Ishikawa (cell line): ENCODE measurements at regions not wholly inside any gene's neighbourhood (a gene's known extent, or its start where the extent isn't known, plus 50 kb on each side); places are given as distances from the start of the nearest gene placed in this dataset.
A peak's percentile ranks its signal among the peaks of the same experiment; 100 is the strongest.

ENCODE experiments used
- CEBPB ChIP-seq: IDR thresholded peaks from 2 replicates; pipeline ENCODE4 v1.6.1; 2012
- CREB1 ChIP-seq: IDR thresholded peaks from 2 replicates; pipeline ENCODE4 v1.6.1; 2012; ENCODE audit warnings: low read depth
- EGR1 ChIP-seq: IDR thresholded peaks from 2 replicates; pipeline ENCODE4 v1.6.1; 2012
- EP300 ChIP-seq: IDR thresholded peaks from 2 replicates; pipeline ENCODE4 v1.6.1; 2012; ENCODE audit warnings: borderline replicate concordance
- FOXM1 ChIP-seq: IDR thresholded peaks from 2 replicates; pipeline ENCODE4 v1.6.1; 2012; ENCODE audit warnings: low read depth, borderline replicate concordance
- NFIC ChIP-seq: IDR thresholded peaks from 2 replicates; pipeline ENCODE4 v1.6.1; 2012
- RAD21 ChIP-seq: IDR thresholded peaks from 2 replicates; pipeline ENCODE4 v1.6.1; 2012; ENCODE audit warnings: low read depth
- TAF1 ChIP-seq: IDR thresholded peaks from 2 replicates; pipeline ENCODE4 v1.6.1; 2012; ENCODE audit warnings: low read depth, mild to moderate bottlenecking
- TCF12 ChIP-seq: IDR thresholded peaks from 2 replicates; pipeline ENCODE4 v1.6.1; 2012; ENCODE audit warnings: low read depth
- TEAD4 ChIP-seq: IDR thresholded peaks from 2 replicates; pipeline ENCODE4 v1.6.1; 2012
- YY1 ChIP-seq: IDR thresholded peaks from 2 replicates; pipeline ENCODE4 v1.6.1; 2012; ENCODE audit warnings: low read depth
- ZBTB7A ChIP-seq: IDR thresholded peaks from 2 replicates; pipeline ENCODE4 v1.6.1; 2012; ENCODE audit warnings: low read depth
- TF ChIP-seq, protein P1 (sequence below): IDR thresholded peaks from 2 replicates; pipeline ENCODE4 v1.6.1; 2012; ENCODE audit warnings: low read depth, mild to moderate bottlenecking
- TF ChIP-seq, protein P2 (sequence below): IDR thresholded peaks from 2 replicates; pipeline ENCODE4 v1.6.1; 2012
- TF ChIP-seq, protein P3 (sequence below): IDR thresholded peaks from 2 replicates; pipeline ENCODE4 v1.6.1; 2012

DNA sequence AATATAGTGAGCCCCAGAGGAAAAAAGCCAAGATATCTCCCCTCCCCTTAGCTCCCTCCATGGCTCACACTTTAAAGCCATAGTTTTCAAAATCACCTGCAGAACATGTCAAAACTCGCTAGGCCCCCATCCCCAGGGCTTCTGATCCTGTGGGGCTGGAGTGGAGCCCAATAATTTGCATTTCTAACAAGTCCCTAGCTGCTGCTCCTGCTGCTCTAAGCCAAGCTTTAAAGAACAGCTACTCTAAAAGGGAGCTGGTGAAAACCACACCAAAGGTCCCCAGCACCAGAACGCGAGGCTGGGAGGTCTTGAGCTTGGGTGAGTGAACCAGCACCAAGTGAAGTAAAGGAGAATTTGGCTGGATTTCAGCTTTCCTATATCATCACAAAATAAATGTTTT is 237.1 kb downstream of the ZNF674 start:
- TF ChIP-seq, protein P1, sequence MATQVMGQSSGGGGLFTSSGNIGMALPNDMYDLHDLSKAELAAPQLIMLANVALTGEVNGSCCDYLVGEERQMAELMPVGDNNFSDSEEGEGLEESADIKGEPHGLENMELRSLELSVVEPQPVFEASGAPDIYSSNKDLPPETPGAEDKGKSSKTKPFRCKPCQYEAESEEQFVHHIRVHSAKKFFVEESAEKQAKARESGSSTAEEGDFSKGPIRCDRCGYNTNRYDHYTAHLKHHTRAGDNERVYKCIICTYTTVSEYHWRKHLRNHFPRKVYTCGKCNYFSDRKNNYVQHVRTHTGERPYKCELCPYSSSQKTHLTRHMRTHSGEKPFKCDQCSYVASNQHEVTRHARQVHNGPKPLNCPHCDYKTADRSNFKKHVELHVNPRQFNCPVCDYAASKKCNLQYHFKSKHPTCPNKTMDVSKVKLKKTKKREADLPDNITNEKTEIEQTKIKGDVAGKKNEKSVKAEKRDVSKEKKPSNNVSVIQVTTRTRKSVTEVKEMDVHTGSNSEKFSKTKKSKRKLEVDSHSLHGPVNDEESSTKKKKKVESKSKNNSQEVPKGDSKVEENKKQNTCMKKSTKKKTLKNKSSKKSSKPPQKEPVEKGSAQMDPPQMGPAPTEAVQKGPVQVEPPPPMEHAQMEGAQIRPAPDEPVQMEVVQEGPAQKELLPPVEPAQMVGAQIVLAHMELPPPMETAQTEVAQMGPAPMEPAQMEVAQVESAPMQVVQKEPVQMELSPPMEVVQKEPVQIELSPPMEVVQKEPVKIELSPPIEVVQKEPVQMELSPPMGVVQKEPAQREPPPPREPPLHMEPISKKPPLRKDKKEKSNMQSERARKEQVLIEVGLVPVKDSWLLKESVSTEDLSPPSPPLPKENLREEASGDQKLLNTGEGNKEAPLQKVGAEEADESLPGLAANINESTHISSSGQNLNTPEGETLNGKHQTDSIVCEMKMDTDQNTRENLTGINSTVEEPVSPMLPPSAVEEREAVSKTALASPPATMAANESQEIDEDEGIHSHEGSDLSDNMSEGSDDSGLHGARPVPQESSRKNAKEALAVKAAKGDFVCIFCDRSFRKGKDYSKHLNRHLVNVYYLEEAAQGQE, result no peak
- TF ChIP-seq TAF1 (no peak), TEAD4 (no peak), TCF12 (no peak), FOXM1 (no peak), ZBTB7A (no peak)

DNA sequence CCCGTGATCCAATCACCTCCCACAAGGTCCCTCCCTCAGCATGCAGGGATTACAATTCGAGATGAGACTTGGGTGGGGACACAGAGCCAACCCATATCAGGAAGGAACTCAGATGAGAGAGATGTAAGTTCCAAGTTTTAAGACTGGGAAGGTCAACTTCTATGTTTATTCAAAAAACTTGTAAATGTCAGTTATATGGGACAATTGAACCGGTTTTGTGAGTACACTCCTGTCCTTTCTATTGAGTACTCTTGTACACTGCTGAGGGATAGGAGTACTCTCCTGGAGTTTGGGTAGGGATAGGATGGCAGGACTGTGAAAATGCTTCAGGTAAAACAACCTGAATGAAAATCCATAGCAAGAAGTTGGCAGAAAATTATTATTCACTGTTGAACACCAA is 239.1 kb downstream of the ZNF674 start:
- TF ChIP-seq NFIC, result no peak
- no peak for TF ChIP-seq TEAD4

DNA sequence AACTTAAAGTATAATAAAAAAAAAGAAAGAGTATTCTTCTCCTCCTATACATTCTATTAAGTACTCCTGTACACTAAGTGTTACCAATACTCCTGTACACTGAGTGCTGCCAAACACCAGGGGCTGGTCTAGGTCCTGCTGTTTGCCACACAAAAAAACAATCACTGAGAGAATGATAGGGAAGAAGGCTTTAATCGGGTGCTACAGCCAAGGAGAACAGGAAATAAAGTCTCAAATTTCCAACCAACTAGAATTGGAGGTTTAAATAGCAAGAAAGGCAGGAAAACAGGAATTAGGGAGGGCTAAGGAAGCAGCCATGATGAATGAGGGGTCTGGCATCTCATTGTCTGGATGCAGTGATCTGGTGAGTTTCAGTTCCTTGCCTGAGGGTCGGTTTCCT is 239.8 kb downstream of the ZNF674 start:
- TF ChIP-seq, protein P2, sequence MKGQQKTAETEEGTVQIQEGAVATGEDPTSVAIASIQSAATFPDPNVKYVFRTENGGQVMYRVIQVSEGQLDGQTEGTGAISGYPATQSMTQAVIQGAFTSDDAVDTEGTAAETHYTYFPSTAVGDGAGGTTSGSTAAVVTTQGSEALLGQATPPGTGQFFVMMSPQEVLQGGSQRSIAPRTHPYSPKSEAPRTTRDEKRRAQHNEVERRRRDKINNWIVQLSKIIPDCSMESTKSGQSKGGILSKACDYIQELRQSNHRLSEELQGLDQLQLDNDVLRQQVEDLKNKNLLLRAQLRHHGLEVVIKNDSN, result no peak
- TF ChIP-seq EP300, result peak; percentile 49; the same call in 1 of the 2 replicates
- no peak for TF ChIP-seq CREB1
- peak; percentile 40; the same call in 1 of the 2 replicates for TF ChIP-seq TCF12

DNA sequence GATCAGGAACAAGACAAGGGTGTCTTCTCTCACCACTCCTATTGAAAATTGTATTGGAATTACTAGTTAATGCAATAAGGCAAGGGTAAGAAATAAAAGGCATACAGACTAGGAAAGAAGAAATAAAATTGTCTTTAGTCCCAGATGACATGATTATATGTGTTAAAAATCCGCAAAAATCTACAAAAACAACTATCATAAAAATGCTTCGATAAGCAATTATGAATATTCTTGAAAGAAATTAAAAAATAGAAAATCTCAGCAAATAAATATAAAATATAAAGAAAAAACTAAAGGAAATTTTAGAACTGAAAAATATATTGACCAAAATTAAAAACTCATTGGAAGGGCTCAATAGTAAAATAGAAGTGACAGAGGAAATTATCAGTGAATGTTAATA is 243.3 kb downstream of the ZNF674 start:
- TF ChIP-seq NFIC, result no peak
- no peak for TF ChIP-seq EP300
- TF ChIP-seq, protein P3, sequence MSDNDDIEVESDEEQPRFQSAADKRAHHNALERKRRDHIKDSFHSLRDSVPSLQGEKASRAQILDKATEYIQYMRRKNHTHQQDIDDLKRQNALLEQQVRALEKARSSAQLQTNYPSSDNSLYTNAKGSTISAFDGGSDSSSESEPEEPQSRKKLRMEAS, result no peak
- no peak for TF ChIP-seq ZBTB7A
- TF ChIP-seq, protein P2, result no peak
- TF ChIP-seq CEBPB, result no peak
- no peak for TF ChIP-seq TEAD4
- no peak for TF ChIP-seq RAD21
- no peak for TF ChIP-seq TCF12
- TF ChIP-seq FOXM1, result no peak
- no peak for TF ChIP-seq EGR1
- TF ChIP-seq TAF1, result no peak
- no peak for TF ChIP-seq YY1
- TF ChIP-seq, protein P1, result no peak

DNA sequence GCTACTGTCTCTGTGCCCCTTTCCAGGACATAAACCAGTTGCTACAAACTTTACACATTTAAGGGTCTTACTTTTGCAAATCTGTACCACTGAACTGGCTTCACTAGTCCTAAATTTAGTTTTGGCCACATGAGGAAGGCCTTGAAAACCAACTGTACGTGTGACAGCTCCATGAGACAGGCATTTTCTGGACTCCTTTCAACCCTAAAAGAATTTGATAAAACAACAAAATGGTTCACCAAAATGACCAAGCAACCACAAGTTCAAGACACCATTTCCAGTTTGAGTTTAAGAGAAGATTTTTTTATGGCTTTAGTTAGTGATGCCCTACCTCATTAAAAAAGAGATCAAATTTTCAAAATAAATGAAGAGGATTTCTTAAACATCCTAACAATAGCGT is 246.4 kb downstream of the ZNF674 start:
- no peak for TF ChIP-seq NFIC
- no peak for TF ChIP-seq TAF1
- no peak for TF ChIP-seq TCF12
- TF ChIP-seq EP300, result no peak
- TF ChIP-seq, protein P1, result no peak
- no peak for TF ChIP-seq RAD21
- no peak for TF ChIP-seq FOXM1
- no peak for TF ChIP-seq CEBPB
- TF ChIP-seq EGR1, result no peak
- no peak for TF ChIP-seq YY1
- TF ChIP-seq, protein P3, result no peak
- TF ChIP-seq TEAD4, result no peak
- TF ChIP-seq ZBTB7A, result no peak
- no peak for TF ChIP-seq CREB1
- TF ChIP-seq, protein P2, result no peak
